AG04450 (cell line): ENCODE measurements at regions not wholly inside any gene's neighbourhood (a gene's known extent, or its start where the extent isn't known, plus 50 kb on each side); places are given as distances from the start of the nearest gene placed in this dataset.

Experiments
- CTCF ChIA-PET: fragments of 300-600, 350-600 bp; formaldehyde crosslinking; extraction: SDS; loops from one replicate; lab custom pipeline; 2022; ENCODE audit warnings: antibody characterized with exemption, inconsistent platforms; lab: Charles Lee
- POLR2A ChIA-PET: fragments of 350-600 bp; formaldehyde crosslinking; extraction: SDS; loops from one replicate; lab custom pipeline; 2021; ENCODE audit warnings: antibody characterized with exemption, inconsistent platforms; lab: Yijun Ruan, JAX
- DNase-seq: peaks from one replicate; pipeline ENCODE4 v3.0.0-alpha.2; 2011; ENCODE audit warnings: low read depth, low spot score
- H3K27ac ChIP-seq: one replicate; pipeline ENCODE4 v1.5.1; 2012; ENCODE audit warnings: low read depth, low read length, control low read depth
- H3K27me3 ChIP-seq: one replicate; pipeline ENCODE4 v1.6.0; 2012; ENCODE audit warnings: low read length; ENCODE audit not compliant: control insufficient read depth, insufficient read depth
- H3K4me3 ChIP-seq: 2 replicates; pipeline ENCODE4 v1.5.1; 2011; ENCODE audit warnings: mild to moderate bottlenecking, low read depth, low read length, control low read depth
- H3K9me3 ChIP-seq: 2 replicates; pipeline ENCODE4 v1.5.1; 2012; ENCODE audit warnings: low read length; ENCODE audit not compliant: control insufficient read depth, insufficient read depth
- TF ChIP-seq, protein P1 (sequence below): IDR thresholded peaks from 2 replicates; pipeline ENCODE4 v1.5.1; 2011; ENCODE audit warnings: low read depth, low read length, control low read depth, inconsistent platforms

DNA sequence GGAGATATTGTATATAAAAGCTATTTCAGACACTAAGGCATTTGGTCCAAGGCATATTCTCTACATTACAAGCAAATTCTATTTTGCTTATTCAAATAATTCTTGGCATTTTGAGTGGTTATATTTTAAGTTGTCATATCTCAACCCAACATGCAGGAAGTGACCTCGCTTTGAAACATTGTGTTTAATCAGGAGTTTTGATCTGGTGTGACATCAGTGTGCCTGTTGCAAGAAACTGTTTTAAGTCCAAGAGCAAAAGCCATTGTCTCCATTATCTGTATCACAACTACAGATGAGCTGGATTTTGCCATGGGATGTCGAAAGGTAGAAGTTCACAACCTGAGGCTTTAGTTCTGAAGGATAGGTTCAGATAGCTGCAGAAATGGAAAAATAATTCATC is 509.9 kb upstream of the ID4 start:
- CTCF ChIA-PET, result no interaction called here

DNA sequence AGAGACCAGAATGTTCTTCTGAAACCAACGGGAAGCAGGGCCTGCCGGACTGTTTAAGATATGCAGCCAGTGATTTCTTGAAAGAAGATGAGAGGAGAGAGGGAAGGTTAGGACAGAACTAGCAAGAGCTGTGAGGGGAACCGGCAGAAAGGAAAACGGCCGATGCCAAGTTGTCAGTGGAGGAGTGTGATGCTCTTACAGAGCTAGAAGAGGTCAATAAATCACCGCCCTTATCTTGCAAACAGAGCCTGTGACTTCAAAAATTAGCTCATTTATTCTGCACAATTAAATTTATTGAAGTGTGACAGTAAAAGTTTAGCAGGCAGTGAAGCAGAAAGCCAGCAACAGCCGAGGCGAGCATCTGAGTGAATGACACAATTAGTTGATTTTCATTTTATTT is 509.5 kb upstream of the ID4 start:
- Histone ChIP-seq H3K9me3 (no peaks in the 10 kb centered on the region), H3K27ac (no peak overlapping the region), H3K4me3 (no peak overlapping the region), H3K27me3 (no peaks in the 10 kb centered on the region)
- CTCF ChIA-PET, result no interaction called here
- TF ChIP-seq, protein P1, sequence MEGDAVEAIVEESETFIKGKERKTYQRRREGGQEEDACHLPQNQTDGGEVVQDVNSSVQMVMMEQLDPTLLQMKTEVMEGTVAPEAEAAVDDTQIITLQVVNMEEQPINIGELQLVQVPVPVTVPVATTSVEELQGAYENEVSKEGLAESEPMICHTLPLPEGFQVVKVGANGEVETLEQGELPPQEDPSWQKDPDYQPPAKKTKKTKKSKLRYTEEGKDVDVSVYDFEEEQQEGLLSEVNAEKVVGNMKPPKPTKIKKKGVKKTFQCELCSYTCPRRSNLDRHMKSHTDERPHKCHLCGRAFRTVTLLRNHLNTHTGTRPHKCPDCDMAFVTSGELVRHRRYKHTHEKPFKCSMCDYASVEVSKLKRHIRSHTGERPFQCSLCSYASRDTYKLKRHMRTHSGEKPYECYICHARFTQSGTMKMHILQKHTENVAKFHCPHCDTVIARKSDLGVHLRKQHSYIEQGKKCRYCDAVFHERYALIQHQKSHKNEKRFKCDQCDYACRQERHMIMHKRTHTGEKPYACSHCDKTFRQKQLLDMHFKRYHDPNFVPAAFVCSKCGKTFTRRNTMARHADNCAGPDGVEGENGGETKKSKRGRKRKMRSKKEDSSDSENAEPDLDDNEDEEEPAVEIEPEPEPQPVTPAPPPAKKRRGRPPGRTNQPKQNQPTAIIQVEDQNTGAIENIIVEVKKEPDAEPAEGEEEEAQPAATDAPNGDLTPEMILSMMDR, result no peak
- DNase-seq, result no peak
- POLR2A ChIA-PET, result no interaction called here

More for the DNA sequence above, 509.9 kb upstream of the ID4 start:
- Histone ChIP-seq H3K4me3 (no peak overlapping the region), H3K9me3 (no peaks in the 10 kb centered on the region), H3K27ac (no peak overlapping the region), H3K27me3 (no peaks in the 10 kb centered on the region)
- TF ChIP-seq, protein P1, result no peak
- POLR2A ChIA-PET, result no interaction called here
- DNase-seq, result no peak

DNA sequence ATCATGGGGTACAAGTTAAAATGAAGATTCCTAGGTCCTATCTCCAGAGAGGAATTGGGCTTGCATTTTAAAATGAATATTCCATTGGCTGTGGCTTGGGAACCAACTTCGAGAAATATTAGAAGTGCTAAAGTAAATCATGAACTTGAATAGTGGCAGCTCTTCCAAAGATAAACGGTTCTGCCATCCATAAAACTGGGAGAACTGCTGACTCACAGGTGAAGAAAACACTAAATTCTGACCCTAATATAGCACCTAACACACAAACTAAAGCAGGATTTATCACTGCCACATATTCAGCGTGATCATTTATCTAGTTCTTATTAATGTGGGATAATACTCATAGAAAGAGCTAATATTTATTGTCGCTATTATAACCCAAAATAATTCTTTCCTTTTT is 508.1 kb upstream of the ID4 start:
- no peak for DNase-seq
- CTCF ChIA-PET, result no interaction called here
- Histone ChIP-seq H3K9me3 (no peaks in the 10 kb centered on the region), H3K4me3 (no peak overlapping the region), H3K27ac (no peak overlapping the region), H3K27me3 (no peaks in the 10 kb centered on the region)
- TF ChIP-seq, protein P1, result no peak
- POLR2A ChIA-PET, result no interaction called here

DNA sequence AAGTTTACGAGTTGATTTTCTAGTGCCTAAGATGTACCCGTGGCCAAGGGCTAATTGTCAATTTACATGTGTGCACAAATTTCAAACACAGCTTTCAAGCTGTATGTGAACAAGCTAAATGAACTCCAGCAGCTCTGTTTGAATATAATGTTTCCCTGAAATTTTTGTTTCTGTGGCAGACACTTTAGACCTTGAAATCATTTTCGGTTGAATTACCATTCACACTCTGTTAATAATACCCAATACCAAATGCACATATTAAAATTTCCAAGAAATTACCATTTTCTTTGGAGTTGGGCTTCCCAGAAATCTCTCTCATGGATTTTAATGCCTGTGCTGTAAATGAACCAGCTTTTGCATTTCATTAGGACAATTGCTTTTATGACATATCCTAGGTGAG is 506.1 kb upstream of the ID4 start:
- no peak overlapping the region for H3K27ac ChIP-seq
- no peaks in the 10 kb centered on the region for H3K27me3 ChIP-seq
- no peak overlapping the region for H3K4me3 ChIP-seq
- POLR2A ChIA-PET, result no interaction called here
- DNase-seq, result no peak
- CTCF ChIA-PET, result no interaction called here
- no peaks in the 10 kb centered on the region for H3K9me3 ChIP-seq
- TF ChIP-seq, protein P1, result no peak

DNA sequence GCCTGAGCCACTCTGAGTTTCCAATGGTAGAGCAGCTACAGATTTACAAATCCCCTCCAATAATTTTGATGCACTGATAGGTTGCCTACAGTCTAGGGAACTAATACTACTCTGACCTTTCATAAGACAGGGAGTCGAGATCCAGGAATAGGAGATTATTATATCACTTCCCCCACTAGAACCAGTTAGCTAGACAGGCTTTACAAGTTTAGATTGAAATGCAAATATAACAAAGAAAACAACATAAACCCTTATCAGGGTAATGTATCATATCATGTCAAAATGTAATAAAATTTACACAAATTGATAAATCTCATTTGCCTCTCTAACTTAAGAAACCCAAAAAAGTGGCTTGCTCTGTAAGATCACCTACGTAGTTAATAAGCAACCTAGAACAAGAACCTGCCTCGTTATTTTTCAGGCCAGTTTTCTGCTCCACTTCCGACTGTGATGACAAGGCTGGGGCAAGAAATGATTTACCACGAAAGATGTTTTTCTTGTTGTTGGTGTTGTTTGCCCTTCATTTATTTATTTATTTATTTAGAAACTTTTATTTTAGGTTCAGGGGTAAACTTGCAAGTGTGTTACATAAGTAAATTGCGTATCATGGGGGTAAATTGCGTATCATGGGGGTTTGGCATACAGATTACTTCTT is 504.2 kb upstream of the ID4 start:
- CTCF ChIA-PET, result no interaction called here
- H3K4me3 ChIP-seq, result no peak overlapping the region
- no peak overlapping the region for H3K27ac ChIP-seq
- TF ChIP-seq, protein P1, result no peak
- H3K9me3 ChIP-seq, result no peaks in the 10 kb centered on the region
- POLR2A ChIA-PET, result no interaction called here
- H3K27me3 ChIP-seq, result no peaks in the 10 kb centered on the region
- no peak for DNase-seq
